Keratinocyte (primary cell): ENCODE measurements at regions not wholly inside any gene's neighbourhood (a gene's known extent, or its start where the extent isn't known, plus 50 kb on each side); places are given as distances from the start of the nearest gene placed in this dataset.

ENCODE experiments used
- CTCF ChIP-seq, 3 experiments: IDR thresholded peaks in 1 of 3; conservative IDR thresholded peaks in 1 of 3; optimal IDR thresholded peaks in 1 of 3; 2 replicates in 2 of 3; 3 replicates in 1 of 3; pipeline versions ENCODE3 to v1.5.1; 2011; ENCODE audit warnings: low read length in 3 of 3, mild to moderate bottlenecking in 3 of 3, moderate library complexity in 2 of 3, control low read depth in 1 of 3, inconsistent platforms in 1 of 3; ENCODE audit not compliant: insufficient read depth in 2 of 3; ENCODE audit errors: extremely low read depth in 1 of 3
- EZH2 ChIP-seq: IDR thresholded peaks from one replicate; pipeline ENCODE4 v1.6.1; 2012; ENCODE audit warnings: inconsistent platforms, mild to moderate bottlenecking, low read length, moderate library complexity

GRCh38 chr11:21912285-21912684 lies 280.6 kb upstream of the ANO5 start:
- TF ChIP-seq CTCF (optimal IDR thresholded peaks at IDR 0.05 in 1 of 3, IDR thresholded peaks at IDR 0.05 in 1 of 3, conservative IDR thresholded peaks at IDR 0.05 in 1 of 3; ENCODE audit: extremely low read depth in 1 of 3, insufficient read depth in 2 of 3, low read length in 3 of 3) (no peak), EZH2 (no peak)
